LoVo (cell line): ENCODE measurements at regions not wholly inside any gene's neighbourhood (a gene's known extent, or its start where the extent isn't known, plus 50 kb on each side); places are given as distances from the start of the nearest gene placed in this dataset.

ENCODE experiments used
- DNase-seq: peaks from one replicate; pipeline ENCODE4 v3.0.0-alpha.2; 2016; ENCODE audit warnings: low spot score

- DNase-seq, result no peak
These were observed 436.0 kb upstream of the FBXO33 start for GRCh38 chr14:39868251-39868650.

GRCh38 chr14:39863441-39863840 is 431.2 kb upstream of the FBXO33 start:
- DNase-seq, result no peak

GRCh38 chr14:39861696-39862095 is 429.5 kb upstream of the FBXO33 start:
- DNase-seq, result no peak

- no peak for DNase-seq
These were observed 429.0 kb upstream of the FBXO33 start for GRCh38 chr14:39861229-39861600.

- no peak for DNase-seq
These were observed 428.5 kb upstream of the FBXO33 start for GRCh38 chr14:39860596-39861228.

GRCh38 chr14:39859314-39859713 is 427.1 kb upstream of the FBXO33 start:
- DNase-seq, result no peak

GRCh38 chr14:39857376-39858055 is 425.3 kb upstream of the FBXO33 start:
- DNase-seq, result no peak

GRCh38 chr14:39853441-39853840 is 421.2 kb upstream of the FBXO33 start:
- DNase-seq, result no peak

- DNase-seq, result no peak
These were observed 419.0 kb upstream of the FBXO33 start for GRCh38 chr14:39851202-39851601.

GRCh38 chr14:39847852-39848251 is 415.6 kb upstream of the FBXO33 start:
- DNase-seq, result no peak

GRCh38 chr14:39847194-39847593 is 415.0 kb upstream of the FBXO33 start:
- DNase-seq, result no peak

GRCh38 chr14:39843881-39844280 is 411.6 kb upstream of the FBXO33 start:
- no peak for DNase-seq

- no peak for DNase-seq
These were observed 408.9 kb upstream of the FBXO33 start for GRCh38 chr14:39841088-39841487.

GRCh38 chr14:39827901-39828655 is 395.8 kb upstream of the FBXO33 start:
- DNase-seq, result no peak

- DNase-seq, result no peak
These were observed 380.5 kb upstream of the FBXO33 start for GRCh38 chr14:39812532-39813320.

GRCh38 chr14:39807271-39807670 is 375.0 kb upstream of the FBXO33 start:
- no peak for DNase-seq

GRCh38 chr14:39784461-39784860 is 352.2 kb upstream of the FBXO33 start:
- no peak for DNase-seq

- no peak for DNase-seq
These were observed 349.2 kb upstream of the FBXO33 start for GRCh38 chr14:39781466-39781865.

GRCh38 chr14:39773387-39774126 is 341.3 kb upstream of the FBXO33 start:
- DNase-seq, result no peak

GRCh38 chr14:39772627-39773026 is 340.4 kb upstream of the FBXO33 start:
- DNase-seq, result no peak

GRCh38 chr14:39768589-39768988 is 336.4 kb upstream of the FBXO33 start:
- DNase-seq, result no peak
